Loucy (cell line): ENCODE measurements at regions not wholly inside any gene's neighbourhood (a gene's known extent, or its start where the extent isn't known, plus 50 kb on each side); places are given as distances from the start of the nearest gene placed in this dataset.

Source experiments
- CTCF ChIP-seq: fragments of 200-600 bp; sonication (generic); conservative IDR thresholded peaks from 2 replicates; pipeline ENCODE4 v1.5.1; 2014; ENCODE audit warnings: mild to moderate bottlenecking, antibody characterized with exemption, low read length
- EZH2phosphoT487 ChIP-seq: fragments of 200-600 bp; IDR thresholded peaks from 2 replicates; pipeline ENCODE4 v1.6.1; 2018; ENCODE audit warnings: antibody characterized with exemption, mild to moderate bottlenecking, moderate library complexity, borderline replicate concordance

- TF ChIP-seq CTCF (no peak), EZH2phosphoT487 (no peak)
Measured at GRCh38 chr2:21332993-21333625, 209.3 kb downstream of the TDRD15 start.
